IMR-90 (cell line): ENCODE measurements at regions not wholly inside any gene's neighbourhood (a gene's known extent, or its start where the extent isn't known, plus 50 kb on each side); places are given as distances from the start of the nearest gene placed in this dataset.

Experiments
- ATAC-seq: fragments of 200-7000 bp; cut with Tn5 transposase; 2 replicates; pipeline ENCODE4 v1.9.1; 2020; ENCODE audit warnings: low read depth, mild to moderate bottlenecking, moderate library complexity
- BruUV-seq: library from RNA; stranded (reverse); fragments of 400-500 nt; replicated peaks from 2 replicates; lab custom pipeline; 2021; lab: Mats Ljungman, UMichigan
- CTCF ChIA-PET: fragments of 300-600 bp; formaldehyde crosslinking; extraction: SDS; loops from one replicate; lab custom pipeline; 2021; ENCODE audit warnings: antibody characterized with exemption; lab: Yijun Ruan, JAX
- POLR2A ChIA-PET: fragments of 300-600 bp; sonication (Branson Sonifier 250); formaldehyde crosslinking; loops from one replicate; lab custom pipeline; 2022; ENCODE audit warnings: antibody characterized with exemption; ENCODE audit not compliant: unreplicated experiment; lab: Charles Lee
- DNase-seq: peaks from one replicate; pipeline ENCODE4 v3.0.0; 2013
- H2AFZ ChIP-seq: replicated peaks from 2 replicates; pipeline ENCODE3; 2013; ENCODE audit warnings: low read length, mild to moderate bottlenecking; ENCODE audit not compliant: poor library complexity
- H2AK5ac ChIP-seq: 2 replicates; pipeline ENCODE4 v1.6.1; 2013; ENCODE audit warnings: low read depth, low read length, inconsistent platforms
- H2AK9ac ChIP-seq: replicated peaks from 2 replicates; pipeline ENCODE3; 2013; ENCODE audit warnings: mild to moderate bottlenecking, low read depth, low read length, moderate library complexity; ENCODE audit not compliant: poor library complexity
- H2BK120ac ChIP-seq: 2 replicates; pipeline ENCODE4 v1.6.1; 2013; ENCODE audit warnings: low read depth, low read length, inconsistent platforms
- H2BK15ac ChIP-seq: 3 replicates; pipeline ENCODE4 v1.6.1; 2013; ENCODE audit warnings: low read depth, low read length, inconsistent platforms
- H2BK20ac ChIP-seq: 2 replicates; pipeline ENCODE4 v1.6.1; 2013; ENCODE audit warnings: low read depth, mild to moderate bottlenecking, inconsistent platforms, low read length, moderate library complexity
- H2BK5ac ChIP-seq: 2 replicates; pipeline ENCODE4 v1.6.1; 2013; ENCODE audit warnings: mild to moderate bottlenecking, low read depth, low read length, inconsistent platforms; ENCODE audit not compliant: poor library complexity, severe bottlenecking
- H3K14ac ChIP-seq: replicated peaks from 2 replicates; pipeline ENCODE4 v1.6.1; 2013; ENCODE audit warnings: low read depth, low read length, inconsistent platforms
- H3K18ac ChIP-seq: 2 replicates; pipeline ENCODE4 v1.6.1; 2013; ENCODE audit warnings: low read depth, low read length, control low read depth
- H3K23ac ChIP-seq: 2 replicates; pipeline ENCODE4 v1.6.1; 2013; ENCODE audit warnings: low read depth, low read length, inconsistent platforms
- H3K27ac ChIP-seq: 2 replicates; pipeline ENCODE4 v1.5.1; 2013; ENCODE audit warnings: mild to moderate bottlenecking, control low read depth, low read length; ENCODE audit not compliant: insufficient read depth
- H3K27me3 ChIP-seq: 2 replicates; pipeline ENCODE4 v1.6.1; 2013; ENCODE audit warnings: low read length; ENCODE audit not compliant: control insufficient read depth, insufficient read depth
- H3K36me3 ChIP-seq: 2 replicates; pipeline ENCODE4 v1.6.1; 2013; ENCODE audit warnings: low read length, mixed read lengths; ENCODE audit not compliant: control insufficient read depth, insufficient read depth
- H3K4ac ChIP-seq: 2 replicates; pipeline ENCODE4 v1.6.1; 2013; ENCODE audit warnings: low read depth, low read length, inconsistent platforms
- H3K4me1 ChIP-seq: 2 replicates; pipeline ENCODE4 v1.6.1; 2013; ENCODE audit warnings: low read length, mixed read lengths; ENCODE audit not compliant: control insufficient read depth, insufficient read depth
- H3K4me2 ChIP-seq: 2 replicates; pipeline ENCODE4 v1.6.1; 2013; ENCODE audit warnings: low read depth, mild to moderate bottlenecking, control low read depth, low read length, moderate library complexity
- H3K4me3 ChIP-seq: 2 replicates; pipeline ENCODE4 v1.5.1; 2013; ENCODE audit warnings: low read depth, mild to moderate bottlenecking, control low read depth, low read length, moderate library complexity; ENCODE audit not compliant: insufficient read depth
- H3K56ac ChIP-seq: 2 replicates; pipeline ENCODE4 v1.6.1; 2013; ENCODE audit warnings: low read length, inconsistent platforms; ENCODE audit not compliant: insufficient read depth; ENCODE audit errors: extremely low read depth
- H3K79me1 ChIP-seq, 2 experiments: 2 replicates each; pipeline ENCODE4 v1.6.1; 2013; ENCODE audit warnings: low read length in 2 of 2, inconsistent platforms in 1 of 2, low read depth in 1 of 2
- H3K9ac ChIP-seq: 2 replicates; pipeline ENCODE4 v1.6.1; 2013; ENCODE audit warnings: low read depth, low read length, control low read depth
- H3K9me1 ChIP-seq: 2 replicates; pipeline ENCODE4 v1.6.1; 2013; ENCODE audit warnings: low read length, inconsistent platforms; ENCODE audit not compliant: insufficient read depth
- H3K9me3 ChIP-seq: 2 replicates; pipeline ENCODE4 v1.6.1; 2013; ENCODE audit warnings: low read length; ENCODE audit not compliant: control insufficient read depth, insufficient read depth
- H4K20me1 ChIP-seq: 2 replicates; pipeline ENCODE4 v1.6.1; 2013; ENCODE audit warnings: low read length, inconsistent platforms; ENCODE audit not compliant: insufficient read depth
- H4K5ac ChIP-seq: 2 replicates; pipeline ENCODE4 v1.6.1; 2013; ENCODE audit warnings: mild to moderate bottlenecking, low read depth, low read length, control low read depth
- H4K8ac ChIP-seq, 2 experiments: 2 replicates each; pipeline ENCODE4 v1.6.1; 2013; ENCODE audit warnings: low read depth in 2 of 2, low read length in 2 of 2, control low read depth in 1 of 2, inconsistent platforms in 1 of 2
- H4K91ac ChIP-seq: 2 replicates; pipeline ENCODE4 v1.6.1; 2013; ENCODE audit warnings: low read depth, low read length, inconsistent platforms; ENCODE audit not compliant: insufficient read depth
- CEBPB ChIP-seq: IDR thresholded peaks from 2 replicates; pipeline ENCODE4 v1.6.1; 2012; ENCODE audit warnings: low read depth, low read length, improper control_type of control experiment
- FOS ChIP-seq: fragments of 150-350 bp; IDR thresholded peaks from 2 replicates; pipeline ENCODE4 v1.6.1; 2016; ENCODE audit warnings: low read depth, low read length
- WGBS, 2 experiments: methylation state at CpG; one replicate each; pipeline versions ENCODE4 v1.1.5 to v1.1.7; 2013; ENCODE audit warnings: missing lambda C conversion rate in 2 of 2; ENCODE audit not compliant: insufficient read length in 1 of 2; ENCODE audit errors: extremely low coverage in 2 of 2; 5-methylcytosine and 5-hydroxymethylcytosine counted together
- dilution Hi-C: fragments of 300-500 bp; cut with HindIII; formaldehyde crosslinking; loops from one replicate; pipeline ENCODE4 v1.14.3; 2018; ENCODE audit warnings: low sequenced_read_pairs; ENCODE audit not compliant: unreplicated experiment
- in situ Hi-C: fragments of 300-500 bp; cut with MboI; formaldehyde crosslinking; loops from 3 replicates; pipeline ENCODE4 v1.14.3; 2019; ENCODE audit warnings: low sequenced_read_pairs, inconsistent platforms, mixed read lengths
- intact Hi-C: fragments of 100-400 bp; cut with micrococcal nuclease; formaldehyde crosslinking; loops from 2 replicates; pipeline ENCODE4 v1.10.0; 2022

- Histone ChIP-seq H3K9me3 (no peaks in the 10 kb centered on the region), H2BK120ac (peak overlapping the region; percentile 48; the same call in 1 of the 2 replicates), H3K4me2 (peak overlapping the region; percentile 41; the same call in 1 of the 2 replicates), H3K18ac (peak overlapping the region; percentile 36; the same call in 1 of the 2 replicates), H4K20me1 (no peaks in the 10 kb centered on the region), H4K91ac (no peak overlapping the region), H4K5ac (no peak overlapping the region; the same call in 1 of the 2 replicates), H3K36me3 (no peaks in the 10 kb centered on the region), H3K14ac (0 out of 2 replicates have a peak overlapping the region, but pooled peaks have one; percentile 30), H3K9ac (no peak overlapping the region), H2AK9ac (no peak overlapping the region), H3K9me1 (peaks cover 7% of the 10 kb centered on the region; the same call in 1 of the 2 replicates), H3K56ac (no peak overlapping the region), H2BK15ac (no peak overlapping the region), H2BK20ac (peak overlapping the region; percentile 47; the same call in 1 of the 2 replicates), H3K4ac (peak overlapping the region; percentile 26; the same call in 1 of the 2 replicates), H4K8ac (no peak overlapping the region), H3K27me3 (no peaks in the 10 kb centered on the region), H3K27ac (no peak overlapping the region), H2BK5ac (no peak overlapping the region), H2AFZ (no peak overlapping the region), H2AK5ac (no peak overlapping the region), H3K4me3 (no peak overlapping the region), H3K4me1 (peaks cover 7% of the 10 kb centered on the region), H3K79me1 (no peaks in the 10 kb centered on the region), H3K23ac (no peak overlapping the region)
- no TSS peak for BruUV-seq
- intact Hi-C loops (no loop called here), in situ Hi-C loops (no loop called here), dilution Hi-C loops (no loop called here)
- CTCF ChIA-PET = interaction anchor here (0.5 to 0.7 kb wide), 2 partner anchors 49 to 74 kb away, joined by 3 to 4 read pairs; no protein-coding TSS in a partner anchor
- peak; percentile 87 for DNase-seq
- POLR2A ChIA-PET = no interaction called here
- WGBS, 2 experiments = no CpG with 5 or more reads among the region's 5 CpGs
- ATAC-seq = 0 out of 2 replicates have a peak, but pooled peaks have one; percentile 35
- TF ChIP-seq FOS = no peak
- peak; percentile 62 for TF ChIP-seq CEBPB
Measured at GRCh38 chr2:215833531-215834162, 179.7 kb downstream of the MREG start.
